HL-60 (cell line): ENCODE measurements at regions not wholly inside any gene's neighbourhood (a gene's known extent, or its start where the extent isn't known, plus 50 kb on each side); places are given as distances from the start of the nearest gene placed in this dataset.

Experiments
- CTCF ChIP-seq: IDR thresholded peaks from one replicate; pipeline ENCODE4 v1.5.1; 2011; ENCODE audit warnings: low read length, control low read depth, inconsistent platforms; ENCODE audit not compliant: insufficient read depth
- GABPA ChIP-seq: IDR thresholded peaks from 2 replicates; pipeline ENCODE4 v1.6.1; 2012; ENCODE audit warnings: low read depth
- POLR2AphosphoS5 ChIP-seq: IDR thresholded peaks from 2 replicates; pipeline ENCODE4 v1.6.1; 2012; ENCODE audit warnings: low read depth
- SPI1 ChIP-seq: IDR thresholded peaks from 2 replicates; pipeline ENCODE4 v1.6.1; 2012; ENCODE audit warnings: low read depth, mild to moderate bottlenecking, borderline replicate concordance
- TF ChIP-seq, protein P1 (sequence below): IDR thresholded peaks from 2 replicates; pipeline ENCODE4 v1.6.1; 2012; ENCODE audit warnings: low read depth; ENCODE audit not compliant: insufficient replicate concordance

GRCh38 chr19:13634658-13635057 is 128.4 kb upstream of the CACNA1A start:
- TF ChIP-seq, protein P1, sequence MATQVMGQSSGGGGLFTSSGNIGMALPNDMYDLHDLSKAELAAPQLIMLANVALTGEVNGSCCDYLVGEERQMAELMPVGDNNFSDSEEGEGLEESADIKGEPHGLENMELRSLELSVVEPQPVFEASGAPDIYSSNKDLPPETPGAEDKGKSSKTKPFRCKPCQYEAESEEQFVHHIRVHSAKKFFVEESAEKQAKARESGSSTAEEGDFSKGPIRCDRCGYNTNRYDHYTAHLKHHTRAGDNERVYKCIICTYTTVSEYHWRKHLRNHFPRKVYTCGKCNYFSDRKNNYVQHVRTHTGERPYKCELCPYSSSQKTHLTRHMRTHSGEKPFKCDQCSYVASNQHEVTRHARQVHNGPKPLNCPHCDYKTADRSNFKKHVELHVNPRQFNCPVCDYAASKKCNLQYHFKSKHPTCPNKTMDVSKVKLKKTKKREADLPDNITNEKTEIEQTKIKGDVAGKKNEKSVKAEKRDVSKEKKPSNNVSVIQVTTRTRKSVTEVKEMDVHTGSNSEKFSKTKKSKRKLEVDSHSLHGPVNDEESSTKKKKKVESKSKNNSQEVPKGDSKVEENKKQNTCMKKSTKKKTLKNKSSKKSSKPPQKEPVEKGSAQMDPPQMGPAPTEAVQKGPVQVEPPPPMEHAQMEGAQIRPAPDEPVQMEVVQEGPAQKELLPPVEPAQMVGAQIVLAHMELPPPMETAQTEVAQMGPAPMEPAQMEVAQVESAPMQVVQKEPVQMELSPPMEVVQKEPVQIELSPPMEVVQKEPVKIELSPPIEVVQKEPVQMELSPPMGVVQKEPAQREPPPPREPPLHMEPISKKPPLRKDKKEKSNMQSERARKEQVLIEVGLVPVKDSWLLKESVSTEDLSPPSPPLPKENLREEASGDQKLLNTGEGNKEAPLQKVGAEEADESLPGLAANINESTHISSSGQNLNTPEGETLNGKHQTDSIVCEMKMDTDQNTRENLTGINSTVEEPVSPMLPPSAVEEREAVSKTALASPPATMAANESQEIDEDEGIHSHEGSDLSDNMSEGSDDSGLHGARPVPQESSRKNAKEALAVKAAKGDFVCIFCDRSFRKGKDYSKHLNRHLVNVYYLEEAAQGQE: no peak
- TF ChIP-seq CTCF (no peak), SPI1 (no peak), POLR2AphosphoS5 (no peak), GABPA (no peak)
